Stimulated activated CD8-positive, alpha-beta memory T cell treated with anti-CD3 and anti-CD28 coated beads, Interleukin-15, amount 100 ng/mL, for 48 hours (primary cell): ENCODE measurements at regions not wholly inside any gene's neighbourhood (a gene's known extent, or its start where the extent isn't known, plus 50 kb on each side); places are given as distances from the start of the nearest gene placed in this dataset.
A peak's percentile ranks its signal among the peaks of the same experiment; 100 is the strongest.

Experiments
- DNase-seq, 2 donors: peaks; one replicate each; pipeline ENCODE4 v3.0.0-alpha.2; 2020; ENCODE audit warnings: low read depth in 2 of 2

- DNase-seq, result no peak
Measured at GRCh38 chr6:2562721-2563451, 187.8 kb downstream of the MYLK4 start.

DNA sequence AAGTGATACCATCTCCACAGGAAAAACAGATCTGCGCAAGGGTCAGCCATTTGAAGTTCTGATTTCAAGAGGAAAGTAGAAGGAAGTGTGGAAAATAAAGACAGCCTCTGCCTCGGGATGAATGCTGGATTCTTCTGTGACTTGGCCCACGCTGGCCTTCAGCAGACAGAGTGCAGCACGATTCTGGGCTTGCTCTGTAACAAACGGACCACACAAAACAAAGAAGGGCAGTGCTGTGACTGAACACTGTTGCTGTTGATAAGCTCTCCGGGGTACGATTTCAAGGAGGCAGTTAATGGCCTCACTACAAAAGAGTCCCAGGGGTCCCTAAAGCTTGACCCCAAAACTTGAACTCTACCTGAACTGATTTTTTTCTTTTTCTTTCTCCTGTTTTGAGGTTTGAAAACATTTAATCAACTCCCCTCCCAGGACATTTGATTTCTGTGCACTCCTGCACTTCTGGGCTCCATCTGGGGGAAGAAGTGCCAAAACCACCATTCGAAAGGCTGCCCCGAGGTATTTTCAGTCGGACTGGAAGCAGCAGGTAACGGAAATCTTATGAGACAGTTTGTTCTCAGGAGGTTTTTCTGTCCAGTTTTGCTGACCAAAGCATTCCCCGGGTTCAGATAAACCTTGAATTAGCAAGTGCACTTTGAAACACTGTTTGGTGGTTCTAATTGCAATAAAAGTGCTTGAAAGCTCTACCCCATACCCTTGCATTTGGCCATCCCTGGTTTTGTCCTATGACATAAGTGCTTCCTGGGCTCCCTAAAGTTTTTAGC is 189.6 kb downstream of the MYLK4 start:
- DNase-seq, result no peak

- no peak for DNase-seq
Measured at GRCh38 chr6:2560140-2560818, 190.4 kb downstream of the MYLK4 start.

- no peak for DNase-seq
Measured at GRCh38 chr6:2558861-2559801, 191.6 kb downstream of the MYLK4 start.

- no peak for DNase-seq
Measured at GRCh38 chr6:2558098-2558680, 192.5 kb downstream of the MYLK4 start.

- no peak for DNase-seq
Measured at GRCh38 chr6:2557181-2557720, 193.5 kb downstream of the MYLK4 start.

- DNase-seq, result no peak
Measured at GRCh38 chr6:2556761-2557160, 194.0 kb downstream of the MYLK4 start.

- DNase-seq, result no peak
Measured at GRCh38 chr6:2554651-2555260, 196.0 kb downstream of the MYLK4 start.

GRCh38 chr6:2552526-2553154 is 198.1 kb downstream of the MYLK4 start:
- no peak for DNase-seq

DNA sequence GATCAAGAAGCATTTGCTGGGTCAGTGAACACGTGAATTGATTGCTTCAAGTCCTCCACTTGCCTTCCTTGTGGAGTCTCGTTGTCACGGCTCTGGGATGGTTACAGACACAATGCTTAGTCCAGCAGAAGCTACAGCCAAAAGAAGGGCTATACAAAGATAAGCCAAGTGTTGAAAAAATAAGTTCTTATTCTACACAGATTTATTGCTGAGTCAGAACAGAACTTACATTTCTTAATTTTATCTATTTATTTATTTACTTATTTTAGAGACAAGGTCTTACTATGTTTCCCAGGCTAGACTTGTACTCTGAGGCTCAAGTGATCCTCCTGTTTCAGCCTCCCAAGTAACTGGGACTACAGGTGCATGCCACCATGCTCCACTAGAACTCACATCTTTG is 199.0 kb downstream of the MYLK4 start:
- no peak for DNase-seq

DNA sequence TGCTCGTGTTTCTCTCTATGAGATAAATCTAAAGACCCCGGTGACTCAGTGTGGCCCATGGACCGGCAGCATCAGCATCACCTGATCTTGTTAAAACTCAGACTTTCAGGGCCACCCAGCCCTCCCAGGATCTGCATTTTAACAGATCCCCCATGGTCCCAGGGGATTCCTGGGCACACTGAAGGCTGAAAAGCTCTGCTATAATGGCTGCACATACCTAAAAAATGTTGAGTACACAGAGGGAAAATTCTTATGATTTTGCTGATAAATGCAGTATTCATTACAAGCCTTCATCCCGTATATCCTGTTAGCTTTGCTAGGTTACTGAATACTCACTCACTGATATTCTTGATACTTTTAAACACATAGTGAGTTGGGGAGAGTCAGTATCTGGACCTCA is 200.5 kb downstream of the MYLK4 start:
- no peak for DNase-seq

DNA sequence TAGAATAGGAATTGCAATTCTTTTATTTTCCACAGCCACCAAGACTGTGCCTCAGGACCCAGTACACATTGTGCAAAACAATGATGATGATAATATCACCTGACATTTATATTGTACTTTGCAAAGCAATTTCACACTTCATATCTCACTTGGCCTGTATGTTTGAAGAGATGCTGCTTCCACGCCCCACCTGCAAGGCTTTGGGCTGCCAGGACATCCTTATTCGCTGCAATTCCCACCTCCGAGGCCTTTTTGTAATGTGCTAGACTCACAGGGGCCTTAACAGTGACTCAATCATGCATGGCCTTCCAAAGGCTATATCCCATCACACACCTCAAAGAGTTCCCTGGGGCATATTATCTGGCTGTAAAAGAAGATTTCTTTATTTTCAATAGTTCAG is 200.9 kb downstream of the MYLK4 start:
- DNase-seq, result no peak

- no peak for DNase-seq
Measured at GRCh38 chr6:2547355-2547754, 203.4 kb downstream of the MYLK4 start.

GRCh38 chr6:2546901-2547300 is 203.8 kb downstream of the MYLK4 start:
- DNase-seq, result no peak

DNA sequence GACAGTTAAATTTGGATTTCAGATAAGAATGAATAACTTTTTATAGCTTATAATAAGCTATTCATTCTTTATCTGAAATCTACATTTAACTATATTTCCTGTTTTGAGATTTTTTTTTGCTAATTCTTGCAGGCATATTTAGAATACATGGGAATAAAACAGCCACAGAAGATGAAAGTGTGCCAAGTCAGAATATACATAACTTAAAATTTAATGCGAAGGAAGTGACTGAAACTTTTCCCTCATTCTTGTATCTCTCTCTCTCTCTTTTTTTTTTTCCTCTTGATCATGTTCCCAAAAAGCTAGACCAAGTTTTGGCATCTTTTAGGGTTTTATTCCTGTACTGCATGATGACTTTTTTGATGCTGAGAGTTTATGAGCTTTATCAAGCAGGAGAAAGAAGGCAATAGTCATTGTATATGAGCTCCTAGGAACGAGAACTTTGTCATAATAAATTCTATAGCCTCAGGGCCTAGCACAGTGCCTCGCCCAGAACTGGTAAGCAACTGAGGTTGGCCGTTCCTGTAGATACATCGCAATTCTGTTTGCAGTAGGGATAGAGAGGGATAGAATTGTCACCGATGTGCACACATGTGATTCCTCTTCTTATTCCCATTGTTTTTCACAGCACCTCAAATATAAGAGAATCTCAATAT is 205.2 kb downstream of the MYLK4 start:
- DNase-seq, result no peak

- DNase-seq, result no peak
Measured at GRCh38 chr6:2543321-2543720, 207.4 kb downstream of the MYLK4 start.

- peak; percentile 25 for DNase-seq
Measured at GRCh38 chr6:2542858-2543218, 207.9 kb downstream of the MYLK4 start.

DNA sequence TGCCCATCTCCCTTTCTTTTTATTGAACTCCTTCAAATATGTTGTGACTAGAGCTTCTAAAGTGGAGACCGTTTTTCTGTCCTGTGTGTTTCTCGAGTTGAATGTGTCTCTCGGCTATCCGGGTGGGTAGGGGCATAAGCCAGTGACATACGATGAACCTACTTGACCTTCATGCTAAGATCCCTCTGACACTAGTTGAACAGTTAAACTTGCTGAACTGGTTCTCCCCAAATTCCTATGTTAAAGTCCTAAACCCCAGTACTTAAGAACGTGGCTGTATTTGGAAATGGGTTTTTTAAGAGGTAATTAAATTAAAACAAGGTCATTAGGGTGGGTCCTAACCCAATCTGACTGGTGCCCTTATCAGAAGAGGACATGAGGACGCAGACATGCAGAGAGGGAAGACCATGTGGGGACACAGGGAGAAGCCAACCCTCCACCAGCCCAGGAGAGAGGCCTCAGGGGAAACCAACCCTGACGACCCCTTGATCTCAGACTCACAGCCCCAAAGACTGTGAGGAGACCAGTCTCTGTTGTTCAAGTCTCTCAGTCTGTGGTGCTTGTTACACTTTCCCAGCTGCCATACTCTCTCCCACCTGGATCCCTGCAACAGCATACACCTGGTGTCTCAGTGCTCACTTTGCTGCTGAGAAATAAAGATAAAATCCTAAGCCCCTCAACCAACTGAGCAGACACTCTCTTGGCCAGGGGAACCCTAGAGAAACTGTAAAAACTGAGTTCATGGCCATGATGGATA is 208.4 kb downstream of the MYLK4 start:
- DNase-seq, result no peak

GRCh38 chr6:2536451-2536850 is 214.3 kb downstream of the MYLK4 start:
- DNase-seq, result no peak
